ENCODE measurements at regions not wholly inside any gene's neighbourhood (a gene's known extent, or its start where the extent isn't known, plus 50 kb on each side); places are given as distances from the start of the nearest gene placed in this dataset.
"Not testable (repeated sequence)": the region's sequence is repeated elsewhere in the genome, so short reads cannot be mapped to it uniquely, and the experiment has no call there.

DNA sequence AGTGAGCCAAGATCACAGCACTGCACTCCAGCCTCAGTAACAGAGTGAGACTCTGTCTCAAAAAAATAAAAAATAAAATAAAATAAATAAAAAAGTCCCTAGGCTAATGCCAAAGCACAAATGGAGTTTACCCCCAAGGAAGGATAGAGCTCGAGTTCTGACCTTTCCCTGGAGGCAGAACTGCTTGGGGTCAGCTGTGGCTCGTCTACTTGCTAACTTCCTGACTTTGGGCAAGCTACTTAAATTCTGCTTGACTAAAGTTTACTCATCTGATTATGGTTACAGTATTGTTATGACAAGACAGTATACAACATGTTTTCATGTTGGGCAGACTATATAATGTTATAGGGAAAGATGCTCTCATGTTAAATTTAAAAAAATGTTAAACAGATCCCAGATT is 359.2 kb downstream of the DNAH5 start:
- TF ChIP-seq CTCF (IDR thresholded peaks at IDR 0.05; ENCODE audit: insufficient read depth, low read depth, low read length, missing control alignments): no peak
- H3K4me3 ChIP-seq (ENCODE audit: low read depth, low read length): no peak overlapping the region
- no peak for DNase-seq (ENCODE audit: low read depth)

DNA sequence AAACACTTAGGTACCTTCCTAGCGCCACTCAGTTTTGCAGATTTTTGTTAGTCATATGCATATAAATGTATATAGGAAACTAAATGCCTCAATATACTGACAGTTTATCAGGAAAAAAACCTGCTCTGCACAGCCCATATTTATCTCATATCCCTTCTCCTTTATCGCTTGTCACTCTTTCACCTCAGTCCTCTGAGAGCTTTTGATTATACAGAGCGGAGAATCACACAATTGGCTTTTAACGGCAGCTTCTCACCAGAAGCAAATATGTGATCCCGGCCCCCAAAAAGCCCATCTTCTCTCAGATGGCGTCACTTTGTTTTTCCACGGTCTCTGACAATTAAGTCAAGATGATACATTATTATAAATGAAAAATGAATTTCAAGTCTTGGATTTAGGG is 362.6 kb downstream of the DNAH5 start:
- no peak overlapping the region for H3K4me3 ChIP-seq (ENCODE audit: low read depth, low read length)
- no peak for DNase-seq (ENCODE audit: low read depth)

GRCh38 chr5:13581132-13581531 is 363.4 kb downstream of the DNAH5 start:
- H3K4me3 ChIP-seq (ENCODE audit: low read depth, low read length): no peak overlapping the region
- TF ChIP-seq CTCF (IDR thresholded peaks at IDR 0.05; ENCODE audit: insufficient read depth, low read depth, low read length, missing control alignments): no peak
- no peak for DNase-seq (ENCODE audit: low read depth)

More for the DNA sequence above, 362.6 kb downstream of the DNAH5 start:
- TF ChIP-seq CTCF (IDR thresholded peaks at IDR 0.05; ENCODE audit: insufficient read depth, low read depth, low read length, missing control alignments): no peak

- H3K4me3 ChIP-seq (ENCODE audit: low read depth, low read length): no peak overlapping the region
- no peak for TF ChIP-seq CTCF (IDR thresholded peaks at IDR 0.05; ENCODE audit: insufficient read depth, low read depth, low read length, missing control alignments)
- no peak for DNase-seq (ENCODE audit: low read depth)
Observed at GRCh38 chr5:13580058-13580457, 364.4 kb downstream of the DNAH5 start.

- not testable (repeated sequence) for H3K4me3 ChIP-seq (ENCODE audit: low read depth, low read length); DNase-seq (ENCODE audit: low read depth)
Observed at GRCh38 chr5:13579091-13579490, 365.4 kb downstream of the DNAH5 start.

DNA sequence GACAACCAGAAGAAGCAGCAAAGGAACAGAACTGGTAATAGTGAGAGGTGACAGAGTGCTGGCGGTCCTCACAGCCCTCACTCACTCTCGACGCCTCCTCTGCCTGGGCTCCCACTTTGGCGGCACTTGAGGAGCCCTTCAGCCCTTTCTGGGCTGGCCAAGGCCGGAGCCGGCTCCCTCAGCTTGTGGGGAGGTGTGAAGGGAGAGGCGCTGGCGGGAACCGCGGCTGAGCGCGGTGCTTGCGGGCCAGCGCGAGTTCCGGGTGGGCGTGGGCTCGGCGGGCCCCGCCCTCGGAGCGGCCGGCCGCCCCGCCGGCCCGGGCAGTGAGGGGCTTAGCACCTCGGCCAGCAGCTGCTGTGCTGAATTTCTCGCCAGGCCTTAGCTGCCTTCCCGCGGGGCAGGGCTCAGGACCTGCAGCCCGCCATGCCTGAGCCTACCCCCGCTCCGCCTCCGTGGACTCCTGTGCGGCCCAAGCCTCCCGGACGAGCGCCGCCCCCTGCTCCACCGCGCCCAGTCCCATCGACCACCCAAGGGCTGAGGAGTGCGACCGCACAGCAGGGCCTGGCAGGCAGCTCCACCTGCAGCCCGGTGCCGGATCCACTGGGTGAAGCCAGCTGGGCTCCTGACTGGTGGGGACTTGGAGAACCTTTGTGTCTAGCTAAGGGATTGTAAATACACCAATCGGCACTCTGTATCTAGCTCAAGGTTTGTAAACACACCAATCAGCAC is 366.0 kb downstream of the DNAH5 start:
- not testable (repeated sequence) for DNase-seq (ENCODE audit: low read depth); H3K4me3 ChIP-seq (ENCODE audit: low read depth, low read length)

GRCh38 chr5:13574574-13574973 is 369.9 kb downstream of the DNAH5 start:
- no peak for TF ChIP-seq CTCF (IDR thresholded peaks at IDR 0.05; ENCODE audit: insufficient read depth, low read depth, low read length, missing control alignments)
- no peak overlapping the region for H3K4me3 ChIP-seq (ENCODE audit: low read depth, low read length)
- no peak for DNase-seq (ENCODE audit: low read depth)

DNA sequence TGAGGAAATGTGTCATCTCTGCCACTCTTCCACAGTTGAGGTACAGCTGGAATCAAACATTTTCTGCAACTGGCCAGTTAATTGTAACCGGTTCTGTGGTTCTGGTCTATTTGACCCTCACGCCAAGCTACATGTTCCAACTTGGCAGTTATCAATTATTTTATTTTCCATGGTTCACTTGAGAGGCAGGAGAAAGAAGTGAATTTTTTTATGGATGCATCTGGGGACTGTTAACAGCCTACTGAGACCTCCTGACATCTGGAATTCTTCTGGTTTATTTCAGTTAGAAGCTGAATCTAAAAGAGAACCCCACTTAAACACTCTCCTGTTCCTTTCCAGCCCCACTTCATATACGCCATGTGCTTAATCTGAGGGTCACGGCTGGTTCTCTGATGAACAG is 372.3 kb downstream of the DNAH5 start:
- DNase-seq (ENCODE audit: low read depth): no peak
- no peak overlapping the region for H3K4me3 ChIP-seq (ENCODE audit: low read depth, low read length)
- no peak for TF ChIP-seq CTCF (IDR thresholded peaks at IDR 0.05; ENCODE audit: insufficient read depth, low read depth, low read length, missing control alignments)

Measured in GM12865 (cell line).